Naive B cell (primary cell): ENCODE measurements at regions not wholly inside any gene's neighbourhood (a gene's known extent, or its start where the extent isn't known, plus 50 kb on each side); places are given as distances from the start of the nearest gene placed in this dataset.

ENCODE experiments used
- ATAC-seq, 2 donors: fragments of 150-1000 bp; cut with Tn5 transposase; 2 replicates each; pipeline ENCODE4 v1.10.0; 2021; ENCODE audit warnings: low read depth in 2 of 2, mild to moderate bottlenecking in 2 of 2, moderate library complexity in 2 of 2
- DNase-seq: peaks from one replicate; pipeline ENCODE4 v3.0.0; 2022
- H3K27ac Mint-ChIP-seq, 6 donors: one replicate each; pipeline ENCODE4 v1.8.0; 2020 to 2022; ENCODE audit warnings: mild to moderate bottlenecking in 6 of 6, mixed read lengths in 6 of 6, moderate library complexity in 5 of 6, inconsistent platforms in 2 of 6
- H3K27me3 Mint-ChIP-seq, 3 donors: one replicate each; pipeline ENCODE4 v1.8.0; 2021 to 2022; ENCODE audit warnings: mixed read lengths in 3 of 3, mild to moderate bottlenecking in 1 of 3
- H3K36me3 Mint-ChIP-seq, 2 donors: one replicate each; pipeline ENCODE4 v1.8.0; 2020 to 2022; ENCODE audit warnings: mixed read lengths in 2 of 2, inconsistent platforms in 1 of 2, mild to moderate bottlenecking in 1 of 2
- H3K4me1 Mint-ChIP-seq, 3 donors: one replicate each; pipeline ENCODE4 v1.8.0; 2020 to 2022; ENCODE audit warnings: mixed read lengths in 3 of 3, inconsistent platforms in 1 of 3, mild to moderate bottlenecking in 1 of 3, moderate library complexity in 1 of 3
- H3K4me3 Mint-ChIP-seq, 8 donors: one replicate each; pipeline ENCODE4 v1.8.0; 2020 to 2022; ENCODE audit warnings: mild to moderate bottlenecking in 8 of 8, mixed read lengths in 8 of 8, moderate library complexity in 8 of 8, inconsistent platforms in 2 of 8
- H3K9me3 Mint-ChIP-seq, 7 donors: one replicate each; pipeline ENCODE4 v1.8.0; 2020 to 2022; ENCODE audit warnings: mixed read lengths in 7 of 7, mild to moderate bottlenecking in 5 of 7, inconsistent platforms in 2 of 7, moderate library complexity in 1 of 7

DNA sequence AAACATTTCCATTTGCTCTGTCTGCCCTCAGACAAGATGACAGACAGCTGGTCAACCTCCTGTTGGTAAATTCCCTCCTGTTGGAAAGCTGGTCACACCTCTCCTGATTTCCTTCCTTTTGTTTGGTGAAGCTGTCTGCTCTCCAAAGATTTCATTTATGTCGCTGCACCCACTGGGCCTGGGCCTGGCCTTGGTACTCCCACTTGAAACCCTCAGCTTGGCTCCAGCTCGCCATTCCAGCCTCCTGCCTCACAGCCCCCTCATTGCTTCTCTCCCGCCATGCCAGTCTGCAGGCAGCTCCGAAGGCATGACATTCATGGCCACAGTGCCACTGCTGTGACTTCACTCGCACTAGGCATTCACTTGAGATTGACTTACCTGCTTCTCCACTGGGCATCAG lies 451.8 kb downstream of the VRK1 start:
- H3K27ac Mint-ChIP-seq, result no peak overlapping the region
- H3K4me3 Mint-ChIP-seq, result no peak overlapping the region
- DNase-seq (no peak), ATAC-seq (no peak)
- H3K9me3 Mint-ChIP-seq, result peaks cover 0 to 8% (median 7%) of the 10 kb centered on the region in 7 donors
- H3K4me1 Mint-ChIP-seq, result peaks cover 9 to 21% (median 21%) of the 10 kb centered on the region in 3 donors
- H3K27me3 Mint-ChIP-seq, result peaks cover 0 to 8% (median 5%) of the 10 kb centered on the region in 3 donors
- H3K36me3 Mint-ChIP-seq, result peaks cover 0 to 9% of the 10 kb centered on the region in 2 donors

DNA sequence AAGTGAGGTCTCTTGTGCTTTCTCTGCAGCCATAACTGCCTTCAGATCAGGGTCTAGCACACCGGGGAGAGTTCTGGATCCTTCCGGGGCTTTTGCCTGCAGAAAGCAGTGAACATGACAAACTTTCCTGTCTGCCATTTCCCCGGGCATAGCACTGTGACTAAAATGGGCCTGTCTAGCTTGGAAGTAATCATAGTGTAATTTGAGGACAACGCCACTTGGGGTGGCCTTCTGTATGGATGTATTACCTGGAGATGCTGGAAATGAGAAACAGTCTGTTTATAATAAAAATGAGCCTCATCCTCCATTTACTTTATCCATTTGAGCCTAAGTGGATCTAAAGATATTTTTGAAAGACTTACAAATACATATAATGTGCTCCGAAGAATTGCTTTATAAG lies 453.7 kb downstream of the VRK1 start:
- Mint-ChIP-seq H3K4me1 (peaks cover 9 to 24% (median 23%) of the 10 kb centered on the region in 3 donors), H3K27me3 (peaks cover 0 to 8% (median 5%) of the 10 kb centered on the region in 3 donors), H3K4me3 (no peak overlapping the region), H3K36me3 (peaks cover 0 to 9% of the 10 kb centered on the region in 2 donors), H3K27ac (no peak overlapping the region), H3K9me3 (peaks cover 0 to 8% (median 7%) of the 10 kb centered on the region in 7 donors)
- no peak for ATAC-seq
- DNase-seq, result no peak

DNA sequence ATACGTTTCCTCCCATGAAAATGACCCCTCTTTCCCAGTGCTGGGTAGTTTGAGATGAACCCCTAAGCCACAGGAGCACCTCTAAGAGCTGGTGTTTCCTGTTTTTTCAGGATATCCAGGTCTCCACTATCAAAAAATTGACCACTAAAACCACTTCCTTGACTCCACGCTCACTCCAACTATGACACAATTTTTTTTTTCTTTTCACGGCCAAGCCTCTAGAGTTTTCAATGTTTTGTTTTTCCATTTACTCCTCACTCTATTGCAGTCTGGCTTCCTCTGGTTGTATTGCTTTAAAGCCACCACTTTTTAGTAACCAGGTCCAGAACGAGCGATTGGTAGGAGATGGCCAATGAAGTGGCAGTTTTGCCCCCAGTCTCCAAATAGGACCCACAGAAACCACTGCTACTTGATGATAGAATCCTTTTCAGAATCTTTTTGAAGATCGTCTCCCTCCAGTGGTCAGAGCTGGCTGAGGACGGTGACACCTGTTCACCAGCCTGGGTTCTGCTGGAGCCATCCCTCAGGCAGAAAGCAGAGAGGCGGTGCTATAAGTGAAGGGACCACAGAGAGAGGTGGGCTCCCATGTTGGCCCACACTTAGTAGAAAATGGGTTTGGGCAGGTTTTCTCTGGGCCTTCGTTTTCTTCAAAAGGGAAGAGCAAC lies 454.4 kb downstream of the VRK1 start:
- Mint-ChIP-seq H3K27me3 (peaks cover 0 to 8% (median 0%) of the 10 kb centered on the region in 3 donors), H3K9me3 (peaks cover 0 to 8% (median 7%) of the 10 kb centered on the region in 7 donors), H3K27ac (no peak overlapping the region), H3K4me3 (peak overlapping the region in 1 of 8 donors; percentile 41), H3K36me3 (peaks cover 0 to 9% of the 10 kb centered on the region in 2 donors), H3K4me1 (peaks cover 9 to 24% (median 23%) of the 10 kb centered on the region in 3 donors)
- DNase-seq (no peak), ATAC-seq (no peak)

DNA sequence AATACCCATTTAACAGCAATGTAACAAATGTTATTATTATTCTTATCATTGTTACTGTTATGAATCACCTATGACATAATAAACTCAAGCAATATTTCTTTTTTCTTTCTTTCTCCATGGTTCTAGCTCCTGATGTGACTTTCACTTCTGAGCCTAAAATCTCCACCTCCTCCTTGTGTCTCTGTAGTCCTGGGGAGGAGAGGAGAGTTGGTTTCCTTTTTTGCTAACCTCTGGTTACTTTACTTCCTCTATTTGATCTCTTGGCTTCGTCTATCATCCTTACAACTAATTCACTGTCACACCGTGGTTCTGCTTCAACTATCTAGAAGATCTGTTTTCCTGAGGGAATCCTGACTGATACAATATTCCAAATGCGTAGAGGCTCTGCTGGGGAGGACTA lies 456.6 kb downstream of the VRK1 start:
- H3K4me3 Mint-ChIP-seq, result peak overlapping the region in 1 of 8 donors; percentile 26

DNA sequence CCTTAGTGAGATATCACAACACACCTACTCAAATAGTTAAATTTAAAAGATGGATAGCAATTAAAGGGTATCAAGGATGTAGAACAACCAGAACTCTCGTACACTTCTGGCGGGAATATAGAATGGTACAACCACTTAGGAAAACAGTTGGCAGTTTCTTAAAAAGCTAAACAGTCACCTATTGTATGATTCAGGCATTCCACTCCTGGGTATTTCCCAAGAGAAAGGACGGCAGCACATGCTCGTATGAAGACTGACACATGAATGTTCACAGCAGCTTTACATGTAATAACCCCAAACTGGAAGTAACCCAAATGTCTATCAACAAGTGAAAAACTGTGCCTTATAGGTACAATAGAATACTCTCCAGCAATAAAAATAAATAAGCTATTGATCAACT lies 465.2 kb downstream of the VRK1 start:
- H3K4me1 Mint-ChIP-seq, result no peaks in the 10 kb centered on the region
- ATAC-seq (no peak), DNase-seq (no peak)
- peaks cover 0 to 14% (median 4%) of the 10 kb centered on the region in 7 donors for H3K9me3 Mint-ChIP-seq
- H3K36me3 Mint-ChIP-seq, result no peaks in the 10 kb centered on the region
- H3K4me3 Mint-ChIP-seq, result no peak overlapping the region
- peaks cover 0 to 5% (median 0%) of the 10 kb centered on the region in 3 donors for H3K27me3 Mint-ChIP-seq
- H3K27ac Mint-ChIP-seq, result no peak overlapping the region

More for the DNA sequence above, 456.6 kb downstream of the VRK1 start:
- DNase-seq (no peak), ATAC-seq (no peak)
- H3K4me1 Mint-ChIP-seq, result peaks cover 9 to 24% (median 23%) of the 10 kb centered on the region in 3 donors
- peak overlapping the region in 2 of 6 donors; percentile 2 to 43 for H3K27ac Mint-ChIP-seq
- H3K27me3 Mint-ChIP-seq, result peaks cover 0 to 8% (median 0%) of the 10 kb centered on the region in 3 donors
- peaks cover 0 to 13% (median 7%) of the 10 kb centered on the region in 7 donors for H3K9me3 Mint-ChIP-seq
- peaks cover 0 to 9% of the 10 kb centered on the region in 2 donors for H3K36me3 Mint-ChIP-seq

DNA sequence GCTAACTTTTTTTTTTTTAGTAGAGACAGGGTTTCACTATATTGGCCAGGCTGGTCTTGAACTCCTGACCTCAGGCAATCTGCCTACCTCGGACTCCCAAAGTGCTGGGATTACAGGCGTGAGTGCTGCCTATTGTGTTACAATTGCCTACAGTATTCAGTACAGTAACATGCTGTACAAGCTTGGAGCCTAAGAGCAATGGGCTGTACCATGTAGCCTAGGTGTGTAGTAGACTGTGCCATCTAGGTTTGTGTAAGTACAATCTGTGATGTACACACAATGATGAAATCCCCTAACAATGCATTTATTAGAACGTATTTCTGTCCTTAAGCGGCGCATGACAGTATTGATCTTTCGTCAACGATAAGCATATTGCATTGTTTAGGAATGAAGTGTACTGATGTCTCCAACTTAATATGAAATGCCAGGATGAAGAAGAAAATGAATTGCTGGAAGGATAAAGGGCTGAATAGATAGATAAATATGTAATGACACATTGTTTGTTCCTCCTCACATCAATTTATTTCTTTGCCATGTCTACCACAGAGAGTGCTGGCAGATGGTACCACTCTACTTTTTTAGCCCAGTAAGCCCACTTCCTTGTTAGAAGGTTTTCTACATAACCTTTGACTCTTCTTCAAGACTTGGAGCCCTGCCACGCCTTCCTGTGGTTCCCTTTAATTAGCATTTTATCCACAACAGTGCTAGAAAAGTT lies 467.5 kb downstream of the VRK1 start:
- Mint-ChIP-seq H3K27me3 (peaks cover 0 to 11% (median 0%) of the 10 kb centered on the region in 3 donors), H3K27ac (no peak overlapping the region), H3K36me3 (no peaks in the 10 kb centered on the region), H3K9me3 (peaks cover 0 to 7% (median 4%) of the 10 kb centered on the region in 7 donors), H3K4me1 (no peaks in the 10 kb centered on the region), H3K4me3 (no peak overlapping the region)
- ATAC-seq (no peak), DNase-seq (no peak)

DNA sequence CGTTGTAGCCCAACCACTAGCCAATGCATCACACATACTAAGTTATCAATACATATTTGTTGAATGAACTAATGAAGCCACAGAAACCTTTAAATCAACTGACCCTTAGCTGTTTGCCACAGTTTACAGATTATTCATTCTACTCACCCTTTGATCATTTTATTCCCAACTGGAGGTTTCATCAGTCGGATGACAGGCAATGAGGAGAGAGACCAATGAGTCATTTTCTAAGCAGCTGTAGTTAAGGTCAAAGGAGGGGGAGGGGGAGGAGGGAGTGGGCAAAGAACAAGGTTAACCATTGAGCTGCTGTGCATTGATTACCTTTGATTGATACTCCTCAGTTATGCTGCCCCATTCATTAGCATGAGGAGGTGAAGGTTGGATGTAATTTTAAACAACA lies 469.5 kb downstream of the VRK1 start:
- H3K4me1 Mint-ChIP-seq, result no peaks in the 10 kb centered on the region
- H3K4me3 Mint-ChIP-seq, result no peak overlapping the region
- no peak for ATAC-seq
- H3K27me3 Mint-ChIP-seq, result peaks cover 0 to 11% (median 8%) of the 10 kb centered on the region in 3 donors
- DNase-seq, result no peak
- H3K9me3 Mint-ChIP-seq, result peaks cover 0 to 7% (median 0%) of the 10 kb centered on the region in 7 donors
- no peaks in the 10 kb centered on the region for H3K36me3 Mint-ChIP-seq
- no peak overlapping the region for H3K27ac Mint-ChIP-seq

DNA sequence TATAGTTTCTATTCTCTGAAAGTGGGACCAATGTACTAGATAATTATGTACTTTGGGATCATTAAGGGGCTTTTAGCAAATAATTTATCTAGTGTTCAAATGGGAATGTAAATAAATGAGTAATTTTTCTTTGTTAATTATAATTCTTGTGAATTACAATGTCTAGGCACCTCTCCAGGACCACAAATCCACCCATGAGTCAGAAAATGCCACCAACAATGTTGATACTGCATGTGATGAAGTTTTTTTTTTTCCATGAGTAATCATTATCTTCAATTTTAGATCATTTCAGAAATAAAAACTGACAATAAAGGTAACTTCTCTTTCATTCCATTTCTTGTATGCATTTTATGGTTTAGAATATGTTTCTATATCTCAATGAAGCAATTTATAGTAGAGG lies 470.3 kb downstream of the VRK1 start:
- Mint-ChIP-seq H3K4me3 (no peak overlapping the region), H3K4me1 (no peaks in the 10 kb centered on the region), H3K36me3 (no peaks in the 10 kb centered on the region), H3K27ac (no peak overlapping the region), H3K27me3 (peaks cover 3 to 11% (median 8%) of the 10 kb centered on the region in 3 donors), H3K9me3 (peaks cover 0 to 3% (median 0%) of the 10 kb centered on the region in 7 donors)
- DNase-seq (no peak), ATAC-seq (no peak)

DNA sequence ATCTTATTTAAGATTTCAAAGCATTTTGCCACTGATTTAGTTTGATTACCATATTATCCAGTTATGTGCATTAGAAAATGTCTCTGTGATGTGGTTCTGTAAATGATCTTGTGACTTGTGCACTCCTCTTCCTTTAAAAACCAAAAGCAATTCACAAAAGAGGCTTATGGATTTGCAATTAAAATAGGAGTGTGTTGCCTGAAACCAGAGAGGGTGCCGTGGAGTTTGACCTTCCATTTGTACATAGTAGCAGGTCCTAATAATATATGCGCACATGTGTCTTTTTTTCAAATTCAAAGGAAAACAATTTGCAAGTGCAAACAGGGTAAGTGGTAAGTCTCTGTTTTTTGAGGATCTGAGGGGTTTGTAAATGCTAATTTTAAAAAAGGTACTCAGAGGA lies 470.9 kb downstream of the VRK1 start:
- Mint-ChIP-seq H3K4me3 (no peak overlapping the region), H3K36me3 (no peaks in the 10 kb centered on the region), H3K9me3 (no peaks in the 10 kb centered on the region), H3K4me1 (no peaks in the 10 kb centered on the region), H3K27me3 (peaks cover 6 to 11% (median 8%) of the 10 kb centered on the region in 3 donors), H3K27ac (no peak overlapping the region)
- ATAC-seq (no peak), DNase-seq (no peak)

DNA sequence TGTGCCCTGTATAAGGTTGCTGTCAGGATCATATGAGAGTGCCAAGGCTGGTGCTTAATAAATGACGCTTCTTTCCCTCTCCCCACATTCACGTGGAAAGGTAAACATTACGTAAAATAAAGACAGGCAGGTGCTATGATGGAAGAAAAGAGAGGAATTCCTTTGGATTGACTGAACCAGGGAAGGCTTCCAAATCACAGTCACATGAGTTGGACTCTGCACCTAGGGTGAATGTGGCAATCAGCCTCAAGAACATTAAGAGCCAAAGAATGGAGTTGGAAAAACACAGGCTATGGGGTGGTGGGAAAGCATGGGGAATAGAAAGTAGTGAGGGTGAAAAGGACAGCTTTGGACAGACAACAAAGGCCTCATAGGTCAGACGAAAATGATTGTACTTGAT lies 473.1 kb downstream of the VRK1 start:
- no peaks in the 10 kb centered on the region for H3K9me3 Mint-ChIP-seq
- no peak for ATAC-seq

DNA sequence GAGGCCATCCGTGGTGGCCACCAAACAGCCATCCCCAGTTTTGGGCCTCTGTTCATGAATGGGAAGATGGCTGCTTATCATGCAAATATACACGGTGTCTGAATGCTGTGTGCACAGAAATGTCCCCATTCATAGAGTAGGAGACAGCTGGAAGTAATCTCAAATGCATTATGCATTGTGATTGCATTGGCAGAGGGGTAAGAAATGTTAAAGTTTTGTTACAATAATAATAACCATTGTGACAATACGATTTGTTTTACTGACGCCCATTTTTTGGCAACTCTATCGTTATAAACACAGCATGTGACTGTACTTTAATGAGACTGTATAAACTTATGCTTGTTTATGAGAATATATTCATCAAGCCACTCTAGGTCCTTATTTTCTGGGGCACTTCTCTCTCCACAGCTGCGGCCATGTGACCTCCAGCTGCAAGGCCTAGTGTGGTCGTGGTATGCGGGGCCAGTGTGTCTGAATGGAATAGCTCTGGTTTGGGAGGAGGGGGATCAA lies 474.3 kb downstream of the VRK1 start:
- no peaks in the 10 kb centered on the region for H3K9me3 Mint-ChIP-seq
- H3K4me3 Mint-ChIP-seq, result no peak overlapping the region
- no peak for DNase-seq
- H3K27me3 Mint-ChIP-seq, result peaks cover 17 to 26% (median 20%) of the 10 kb centered on the region in 3 donors
- peak overlapping the region in 1 of 6 donors; percentile 33 for H3K27ac Mint-ChIP-seq
- ATAC-seq, result no peak
- peaks cover 0 to 1% (median 0%) of the 10 kb centered on the region in 3 donors for H3K4me1 Mint-ChIP-seq
- H3K36me3 Mint-ChIP-seq, result no peaks in the 10 kb centered on the region

More for the DNA sequence above, 473.1 kb downstream of the VRK1 start:
- no peaks in the 10 kb centered on the region for H3K4me1 Mint-ChIP-seq
- no peak overlapping the region for H3K27ac Mint-ChIP-seq
- no peaks in the 10 kb centered on the region for H3K36me3 Mint-ChIP-seq
- DNase-seq, result no peak
- H3K27me3 Mint-ChIP-seq, result peaks cover 7 to 15% (median 12%) of the 10 kb centered on the region in 3 donors
- no peak overlapping the region for H3K4me3 Mint-ChIP-seq

DNA sequence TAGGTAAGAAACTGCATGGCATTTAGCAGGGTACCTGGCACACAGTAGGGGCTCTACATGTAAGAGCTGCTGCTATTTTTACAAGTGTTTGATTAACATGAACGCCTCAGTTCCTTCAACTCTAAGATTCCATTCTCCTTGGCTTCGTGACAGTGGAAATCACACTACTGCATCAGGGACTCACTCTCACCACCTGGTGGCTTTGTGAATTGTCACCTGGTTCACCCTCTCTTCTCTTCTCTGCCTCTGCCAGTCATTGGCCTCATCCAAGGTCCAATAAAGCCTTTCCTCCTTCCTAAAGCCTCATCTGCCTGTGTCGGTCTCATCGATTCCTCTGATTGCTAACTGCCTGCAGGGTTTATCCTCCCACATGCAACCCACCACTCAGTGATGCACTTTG lies 476.4 kb downstream of the VRK1 start:
- ATAC-seq, result no peak
- no peak for DNase-seq
- peaks cover 26 to 46% (median 30%) of the 10 kb centered on the region in 3 donors for H3K27me3 Mint-ChIP-seq
- no peaks in the 10 kb centered on the region for H3K9me3 Mint-ChIP-seq
- H3K4me1 Mint-ChIP-seq, result peaks cover 0 to 3% (median 0%) of the 10 kb centered on the region in 3 donors
- H3K36me3 Mint-ChIP-seq, result no peaks in the 10 kb centered on the region
- peak overlapping the region in 1 of 6 donors; percentile 89 for H3K27ac Mint-ChIP-seq
- no peak overlapping the region for H3K4me3 Mint-ChIP-seq

DNA sequence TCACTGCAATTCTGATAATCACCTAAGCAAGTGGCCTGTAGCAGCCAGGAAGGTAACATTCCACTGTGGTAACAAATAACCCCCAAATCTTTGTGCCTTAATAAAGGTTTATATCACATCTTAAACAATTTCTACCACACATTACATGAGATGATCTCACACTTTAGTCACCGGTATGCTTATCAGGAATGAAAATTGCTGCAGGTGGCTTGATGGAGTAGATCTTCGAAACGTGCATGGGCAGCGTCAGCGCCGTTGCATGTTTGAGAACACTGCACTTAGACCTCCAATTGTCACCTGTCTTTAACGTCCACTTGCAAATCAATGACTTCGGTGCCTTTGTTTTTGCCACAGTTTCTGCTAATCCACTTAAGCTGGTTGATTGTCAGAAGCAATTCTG lies 477.4 kb downstream of the VRK1 start:
- H3K9me3 Mint-ChIP-seq, result no peaks in the 10 kb centered on the region
- no peak overlapping the region for H3K4me3 Mint-ChIP-seq
- no peak overlapping the region for H3K27ac Mint-ChIP-seq

More for the DNA sequence above, 477.4 kb downstream of the VRK1 start:
- ATAC-seq, result no peak
- DNase-seq, result no peak
- Mint-ChIP-seq H3K36me3 (no peaks in the 10 kb centered on the region), H3K27me3 (peaks cover 27 to 51% (median 29%) of the 10 kb centered on the region in 3 donors), H3K4me1 (peaks cover 0 to 3% (median 0%) of the 10 kb centered on the region in 3 donors)
